H1 (cell line): ENCODE measurements at regions not wholly inside any gene's neighbourhood (a gene's known extent, or its start where the extent isn't known, plus 50 kb on each side); places are given as distances from the start of the nearest gene placed in this dataset.

ENCODE experiments used
- BCL11A ChIP-seq, 2 experiments: IDR thresholded peaks; one replicate each; pipeline ENCODE4 v1.6.1; 2011; ENCODE audit warnings: low read depth in 2 of 2, low read length in 2 of 2, mild to moderate bottlenecking in 2 of 2
- CHD1 ChIP-seq: IDR thresholded peaks from 2 replicates; pipeline ENCODE4 v1.6.1; 2012; ENCODE audit warnings: low read depth, low read length, improper control_type of control experiment
- CHD2 ChIP-seq: IDR thresholded peaks from 2 replicates; pipeline ENCODE4 v1.6.1; 2012; ENCODE audit warnings: low read length, improper control_type of control experiment
- CTCF ChIP-seq, 3 experiments: IDR thresholded peaks; 1 replicate in 2 of 3; 2 replicates in 1 of 3; pipeline versions ENCODE4 v1.5.1 to v1.6.1; 2011; ENCODE audit warnings: low read length in 3 of 3, mild to moderate bottlenecking in 3 of 3, inconsistent platforms in 2 of 3, low read depth in 1 of 3, moderate library complexity in 1 of 3; ENCODE audit not compliant: insufficient read depth in 1 of 3; ENCODE audit errors: control extremely low read depth in 1 of 3
- JUN ChIP-seq: IDR thresholded peaks from 2 replicates; pipeline ENCODE4 v1.6.1; 2011; ENCODE audit warnings: low read depth, mild to moderate bottlenecking, improper control_type of control experiment, low read length
- POLR2AphosphoS5 ChIP-seq: IDR thresholded peaks from 2 replicates; pipeline ENCODE4 v1.6.1; 2011; ENCODE audit warnings: low read depth, low read length
- ZNF274 ChIP-seq: IDR thresholded peaks from 2 replicates; pipeline ENCODE4 v1.7.0; 2012; ENCODE audit warnings: low read length, borderline replicate concordance; ENCODE audit errors: extremely low read depth

GRCh38 chr4:182192511-182193181, 50.6 kb upstream of the TENM3 start:
- TF ChIP-seq POLR2AphosphoS5 (no peak), CHD1 (no peak), CHD2 (no peak), BCL11A (IDR thresholded peaks at IDR 0.05; ENCODE audit: low read depth in 2 of 2, low read length in 2 of 2) (no peak), ZNF274 (no peak), CTCF (IDR thresholded peaks at IDR 0.05; ENCODE audit: control extremely low read depth in 1 of 3, insufficient read depth in 1 of 3, low read depth in 1 of 3, low read length in 3 of 3) (no peak), JUN (no peak)
